IPS-15b (cell line): ENCODE measurements at regions not wholly inside any gene's neighbourhood (a gene's known extent, or its start where the extent isn't known, plus 50 kb on each side); places are given as distances from the start of the nearest gene placed in this dataset.

Experiments used
- H3K27me3 ChIP-seq: one replicate; pipeline ENCODE4 v1.6.1; 2013; ENCODE audit warnings: low read length; ENCODE audit not compliant: control insufficient read depth, insufficient read depth
- H3K36me3 ChIP-seq: one replicate; pipeline ENCODE4 v1.6.1; 2013; ENCODE audit warnings: low read length; ENCODE audit not compliant: control insufficient read depth, insufficient read depth
- H3K4me1 ChIP-seq: one replicate; pipeline ENCODE4 v1.6.1; 2013; ENCODE audit warnings: mild to moderate bottlenecking, low read length; ENCODE audit not compliant: control insufficient read depth, insufficient read depth
- H3K4me3 ChIP-seq: one replicate; pipeline ENCODE4 v1.5.1; 2013; ENCODE audit warnings: low read depth, low read length
- H3K9ac ChIP-seq: one replicate; pipeline ENCODE4 v1.6.1; 2013; ENCODE audit warnings: low read depth, mild to moderate bottlenecking, low read length
- H3K9me3 ChIP-seq: one replicate; pipeline ENCODE4 v1.6.1; 2013; ENCODE audit warnings: mild to moderate bottlenecking, low read length; ENCODE audit not compliant: control insufficient read depth, insufficient read depth

- H3K9me3 ChIP-seq = no peaks in the 10 kb centered on the region
- H3K27me3 ChIP-seq = no peaks in the 10 kb centered on the region
- no peaks in the 10 kb centered on the region for H3K4me1 ChIP-seq
These were observed 747.2 kb upstream of the CHD1 start for GRCh38 chr5:99675974-99676373.

GRCh38 chr5:99674101-99674500, 745.3 kb upstream of the CHD1 start:
- no peaks in the 10 kb centered on the region for H3K4me1 ChIP-seq
- H3K9me3 ChIP-seq = no peaks in the 10 kb centered on the region
- no peak overlapping the region for H3K9ac ChIP-seq
- H3K36me3 ChIP-seq = no peaks in the 10 kb centered on the region
- no peaks in the 10 kb centered on the region for H3K27me3 ChIP-seq
- H3K4me3 ChIP-seq = no peak overlapping the region

More at GRCh38 chr5:99675974-99676373, 747.2 kb upstream of the CHD1 start:
- H3K4me3 ChIP-seq = no peak overlapping the region
- H3K9ac ChIP-seq = no peak overlapping the region
- H3K36me3 ChIP-seq = no peaks in the 10 kb centered on the region

GRCh38 chr5:99664972-99665371, 736.2 kb upstream of the CHD1 start:
- H3K9ac ChIP-seq = no peak overlapping the region
- no peak overlapping the region for H3K4me3 ChIP-seq
- no peaks in the 10 kb centered on the region for H3K36me3 ChIP-seq
- no peaks in the 10 kb centered on the region for H3K9me3 ChIP-seq
- H3K4me1 ChIP-seq = no peaks in the 10 kb centered on the region
- H3K27me3 ChIP-seq = no peaks in the 10 kb centered on the region

- H3K36me3 ChIP-seq = no peaks in the 10 kb centered on the region
These were observed 722.5 kb upstream of the CHD1 start for GRCh38 chr5:99651298-99651697.

GRCh38 chr5:99646011-99646647, 717.3 kb upstream of the CHD1 start:
- H3K36me3 ChIP-seq = no peaks in the 10 kb centered on the region
- H3K9me3 ChIP-seq = no peaks in the 10 kb centered on the region
- no peaks in the 10 kb centered on the region for H3K27me3 ChIP-seq
- H3K9ac ChIP-seq = no peak overlapping the region
- H3K4me1 ChIP-seq = no peaks in the 10 kb centered on the region
- H3K4me3 ChIP-seq = no peak overlapping the region

More at GRCh38 chr5:99651298-99651697, 722.5 kb upstream of the CHD1 start:
- no peaks in the 10 kb centered on the region for H3K27me3 ChIP-seq
- no peak overlapping the region for H3K9ac ChIP-seq
- H3K9me3 ChIP-seq = no peaks in the 10 kb centered on the region
- H3K4me1 ChIP-seq = no peaks in the 10 kb centered on the region
- no peak overlapping the region for H3K4me3 ChIP-seq

GRCh38 chr5:99644822-99645221, 716.0 kb upstream of the CHD1 start:
- Histone ChIP-seq H3K9ac (no peak overlapping the region), H3K27me3 (no peaks in the 10 kb centered on the region), H3K9me3 (no peaks in the 10 kb centered on the region), H3K36me3 (no peaks in the 10 kb centered on the region), H3K4me3 (no peak overlapping the region), H3K4me1 (no peaks in the 10 kb centered on the region)

GRCh38 chr5:99640646-99641045, 711.8 kb upstream of the CHD1 start:
- Histone ChIP-seq H3K4me1 (no peaks in the 10 kb centered on the region), H3K9ac (no peak overlapping the region), H3K9me3 (no peaks in the 10 kb centered on the region), H3K4me3 (no peak overlapping the region), H3K36me3 (no peaks in the 10 kb centered on the region), H3K27me3 (no peaks in the 10 kb centered on the region)

- Histone ChIP-seq H3K36me3 (no peaks in the 10 kb centered on the region), H3K4me3 (no peak overlapping the region), H3K9me3 (no peaks in the 10 kb centered on the region), H3K4me1 (no peaks in the 10 kb centered on the region), H3K9ac (no peak overlapping the region), H3K27me3 (no peaks in the 10 kb centered on the region)
These were observed 711.1 kb upstream of the CHD1 start for GRCh38 chr5:99639905-99640304.

GRCh38 chr5:99636663-99637062, 707.9 kb upstream of the CHD1 start:
- Histone ChIP-seq H3K9me3 (no peaks in the 10 kb centered on the region), H3K27me3 (no peaks in the 10 kb centered on the region), H3K4me3 (no peak overlapping the region), H3K9ac (no peak overlapping the region), H3K36me3 (no peaks in the 10 kb centered on the region), H3K4me1 (no peaks in the 10 kb centered on the region)

GRCh38 chr5:99621772-99622681, 693.2 kb upstream of the CHD1 start:
- H3K27me3 ChIP-seq = no peaks in the 10 kb centered on the region
- no peaks in the 10 kb centered on the region for H3K9me3 ChIP-seq
- H3K9ac ChIP-seq = no peak overlapping the region
- H3K36me3 ChIP-seq = no peaks in the 10 kb centered on the region
- peaks cover 6% of the 10 kb centered on the region for H3K4me1 ChIP-seq
- H3K4me3 ChIP-seq = no peak overlapping the region

- Histone ChIP-seq H3K36me3 (no peaks in the 10 kb centered on the region), H3K4me3 (no peak overlapping the region), H3K9ac (no peak overlapping the region)
These were observed 688.5 kb upstream of the CHD1 start for GRCh38 chr5:99617335-99617734.

GRCh38 chr5:99614888-99615287, 686.1 kb upstream of the CHD1 start:
- Histone ChIP-seq H3K4me3 (no peak overlapping the region), H3K4me1 (no peaks in the 10 kb centered on the region), H3K9me3 (no peaks in the 10 kb centered on the region), H3K36me3 (no peaks in the 10 kb centered on the region), H3K9ac (no peak overlapping the region), H3K27me3 (no peaks in the 10 kb centered on the region)

More at GRCh38 chr5:99617335-99617734, 688.5 kb upstream of the CHD1 start:
- H3K9me3 ChIP-seq = no peaks in the 10 kb centered on the region
- no peaks in the 10 kb centered on the region for H3K27me3 ChIP-seq
- peaks cover 3% of the 10 kb centered on the region for H3K4me1 ChIP-seq
